HG03575 (cell line): ENCODE measurements at regions not wholly inside any gene's neighbourhood (a gene's known extent, or its start where the extent isn't known, plus 50 kb on each side); places are given as distances from the start of the nearest gene placed in this dataset.

ENCODE experiments used
- ATAC-seq: cut with Tn5 transposase; IDR thresholded peaks from one replicate; pipeline ENCODE4 v1.9.1; 2021; ENCODE audit not compliant: unreplicated experiment, insufficient number of reproducible peaks, low FRiP score; ENCODE audit errors: extremely low read depth

DNA sequence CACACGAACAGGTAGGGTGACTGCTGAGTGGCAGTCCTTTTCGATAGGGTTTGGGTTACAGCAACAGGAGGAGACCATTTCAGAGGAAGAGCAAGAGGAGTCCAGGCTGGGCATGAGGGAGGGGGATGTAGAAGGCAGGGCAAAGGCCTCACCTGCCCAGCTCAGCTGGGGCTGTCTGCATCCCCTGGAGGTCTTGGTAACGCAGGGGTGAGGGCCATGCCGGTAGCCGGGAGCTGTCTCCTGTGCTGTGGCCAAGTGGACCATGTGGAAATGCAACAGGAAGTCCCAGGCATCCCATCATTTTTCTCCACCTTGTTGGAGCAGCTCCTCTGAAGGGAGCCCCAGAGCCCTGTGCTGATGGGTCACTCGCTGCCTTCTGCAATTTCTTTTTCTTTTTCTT is 105.4 kb upstream of the C1orf174 start:
- no peak for ATAC-seq

- ATAC-seq: no peak
These were observed 106.8 kb upstream of the C1orf174 start for GRCh38 chr1:4006676-4007374.

GRCh38 chr1:4010284-4010683 is 110.2 kb upstream of the C1orf174 start:
- ATAC-seq: no peak

DNA sequence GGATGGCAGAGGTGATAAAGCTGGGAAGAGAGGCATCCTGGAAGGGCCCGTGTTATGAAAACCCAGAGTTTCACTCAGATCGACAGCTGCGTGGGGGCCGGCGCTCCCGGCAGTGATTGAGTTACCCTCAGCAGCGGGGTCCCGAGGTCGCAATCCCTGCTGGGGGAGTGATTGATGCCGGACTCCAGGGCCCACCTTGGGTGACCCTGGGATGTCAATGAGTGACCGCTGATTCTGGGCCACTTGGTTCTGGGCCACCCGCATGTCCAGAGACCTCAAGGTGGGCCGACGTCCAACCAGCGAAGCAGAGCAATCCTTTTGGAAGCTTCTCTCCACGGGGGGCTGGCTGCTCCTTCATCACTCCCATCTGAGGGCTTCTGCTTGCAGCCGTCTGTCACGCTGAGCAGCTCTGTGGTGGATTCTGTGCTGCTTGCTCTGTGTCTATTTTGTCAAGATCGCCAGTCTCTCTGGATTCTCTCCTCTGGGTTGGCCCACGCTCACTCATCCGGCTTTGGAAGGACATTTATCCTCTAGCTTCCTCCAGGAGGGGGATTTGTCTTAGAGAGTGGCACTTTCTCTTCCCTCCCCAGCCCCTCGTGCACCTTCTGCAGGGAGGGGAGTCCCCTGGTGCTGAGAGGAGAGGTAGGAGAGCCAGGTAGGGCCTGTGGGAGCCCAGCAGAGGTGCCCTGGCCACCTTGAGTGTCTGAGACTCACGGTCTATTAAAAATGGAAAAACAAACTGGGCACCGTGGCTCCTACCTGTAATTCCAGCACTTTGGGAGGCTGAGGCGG is 110.9 kb upstream of the C1orf174 start:
- no peak for ATAC-seq

- no peak for ATAC-seq
These were observed 116.5 kb upstream of the C1orf174 start for GRCh38 chr1:4016351-4017130.

DNA sequence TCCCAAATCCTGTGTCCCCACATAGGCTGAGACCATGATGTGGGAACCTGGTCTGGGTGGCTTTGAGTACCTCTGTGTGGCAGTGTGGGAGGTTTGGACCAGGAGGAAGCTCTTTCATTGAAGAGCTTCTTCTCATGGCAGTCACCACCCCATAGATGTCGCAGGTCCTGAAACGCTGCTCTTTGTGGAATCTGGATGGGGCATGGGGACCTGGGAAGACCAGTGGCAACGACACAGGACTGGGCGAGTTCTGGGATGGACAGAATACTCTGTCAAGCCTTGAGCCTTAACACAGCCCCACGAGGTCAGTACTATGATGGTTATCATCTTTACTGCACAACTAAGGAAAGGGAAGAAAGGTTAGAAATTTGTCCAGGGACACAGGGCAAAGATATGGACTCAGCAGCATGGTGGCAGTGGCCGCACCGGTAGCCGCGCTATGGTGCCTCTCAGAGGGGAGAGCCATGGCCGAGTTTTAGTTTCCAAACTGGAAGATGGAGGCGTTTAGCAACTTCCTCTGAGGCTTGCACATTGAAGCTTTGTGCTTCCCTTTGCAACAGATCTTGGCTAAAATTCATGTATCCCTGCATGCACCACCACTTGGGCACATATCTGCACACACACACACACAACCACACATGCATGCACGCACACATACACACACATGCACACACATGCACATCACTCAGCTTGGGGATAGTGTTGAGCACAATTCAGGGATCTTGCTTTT is 117.7 kb upstream of the C1orf174 start:
- no peak for ATAC-seq

- ATAC-seq: no peak
These were observed 118.5 kb upstream of the C1orf174 start for GRCh38 chr1:4018466-4019146.

DNA sequence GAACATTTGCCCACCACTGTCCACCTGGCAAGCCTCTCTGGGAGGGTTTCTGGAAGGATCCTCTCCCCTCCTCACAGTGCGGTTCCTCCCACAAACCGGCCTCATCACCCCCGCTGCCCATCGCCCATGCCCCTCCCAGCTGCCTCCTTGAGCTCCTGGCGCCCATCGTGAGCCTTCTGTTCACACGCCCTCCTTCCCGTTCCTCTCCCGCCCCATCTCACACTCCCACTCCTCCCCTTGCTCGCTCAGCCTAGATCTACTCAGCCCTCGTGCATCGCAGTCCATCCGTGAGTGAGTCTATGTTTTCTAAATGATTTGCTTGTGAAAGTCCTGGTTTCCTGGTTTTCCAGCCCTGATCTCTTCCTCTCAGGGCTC is 119.1 kb upstream of the C1orf174 start:
- ATAC-seq: no peak

DNA sequence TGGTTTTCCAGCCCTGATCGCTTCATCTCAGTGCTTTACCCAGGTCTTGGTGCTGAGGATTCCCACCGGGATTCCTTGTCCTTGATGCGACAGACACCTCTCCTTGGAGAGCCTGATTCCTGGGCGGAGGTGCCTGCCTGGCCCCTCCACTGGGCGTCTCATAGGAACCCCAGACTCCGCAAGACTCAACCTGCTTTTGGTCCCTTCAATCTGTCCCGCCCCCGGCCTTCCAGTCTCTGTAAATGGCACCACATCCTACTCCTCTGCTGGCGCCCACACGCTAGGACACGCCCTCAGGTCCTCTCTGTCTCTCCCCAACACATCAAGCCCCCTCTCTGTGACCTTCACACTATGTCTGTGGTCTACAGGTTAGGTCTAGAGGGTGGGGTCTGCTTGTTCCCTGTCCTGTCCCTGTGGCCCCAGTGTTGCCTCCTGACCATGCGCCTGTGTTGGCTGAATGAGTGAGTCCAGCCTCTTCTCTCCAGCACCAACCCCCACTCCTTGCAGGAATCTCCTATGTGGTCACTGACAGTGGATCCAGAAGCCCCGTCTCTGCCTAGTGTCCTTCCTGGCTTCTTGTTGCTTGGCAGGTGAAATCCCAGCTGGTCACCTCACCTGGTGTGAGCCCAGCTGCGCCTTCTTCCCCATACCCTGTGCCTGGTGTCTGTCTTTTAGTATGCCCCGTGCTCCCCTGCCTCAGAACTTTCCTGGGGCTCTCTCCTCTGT is 119.7 kb upstream of the C1orf174 start:
- no peak for ATAC-seq

- ATAC-seq: no peak
These were observed 120.4 kb upstream of the C1orf174 start for GRCh38 chr1:4020449-4020848.

DNA sequence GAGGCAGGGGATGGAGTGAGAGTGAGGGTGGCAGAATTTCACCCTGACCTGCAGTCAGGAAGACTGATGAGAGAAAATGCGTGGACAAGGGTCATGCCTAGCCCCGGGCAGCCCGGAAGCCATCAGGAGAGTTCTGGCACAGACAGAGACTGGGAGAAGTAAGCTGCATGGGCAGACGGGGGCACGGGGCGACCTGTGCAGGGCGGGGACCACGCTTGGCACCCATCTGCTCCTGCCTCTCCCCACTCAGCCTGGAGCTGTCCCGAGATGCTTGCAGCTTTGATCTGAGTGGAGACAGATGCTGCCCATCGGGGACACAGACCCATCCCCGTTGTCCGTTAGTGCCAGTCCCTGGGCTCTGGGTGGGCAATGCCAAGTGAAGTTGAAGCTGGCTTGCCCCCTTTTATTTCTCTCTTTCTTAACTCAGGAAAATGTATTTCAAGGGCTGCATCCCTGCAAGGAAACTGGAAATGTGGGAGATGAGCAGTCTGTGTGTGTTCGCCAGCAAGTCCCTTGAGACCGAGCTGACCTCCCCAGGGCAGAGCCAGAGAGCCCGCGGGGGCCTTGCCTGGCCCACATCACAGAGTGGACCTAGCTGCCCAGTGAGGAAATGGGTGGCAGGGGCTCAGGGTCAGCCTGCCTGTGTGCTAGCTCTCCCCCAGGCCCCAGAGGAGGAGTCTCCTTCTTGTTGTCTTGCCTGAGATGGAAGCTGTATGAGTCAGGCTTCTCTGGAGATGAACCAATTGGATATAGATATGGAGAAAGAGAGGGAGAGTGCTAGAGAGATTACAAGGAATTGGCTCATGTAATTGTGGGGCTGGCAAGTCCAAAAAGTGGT is 121.3 kb upstream of the C1orf174 start:
- ATAC-seq: no peak

GRCh38 chr1:4021974-4022268 is 121.8 kb upstream of the C1orf174 start:
- no peak for ATAC-seq

DNA sequence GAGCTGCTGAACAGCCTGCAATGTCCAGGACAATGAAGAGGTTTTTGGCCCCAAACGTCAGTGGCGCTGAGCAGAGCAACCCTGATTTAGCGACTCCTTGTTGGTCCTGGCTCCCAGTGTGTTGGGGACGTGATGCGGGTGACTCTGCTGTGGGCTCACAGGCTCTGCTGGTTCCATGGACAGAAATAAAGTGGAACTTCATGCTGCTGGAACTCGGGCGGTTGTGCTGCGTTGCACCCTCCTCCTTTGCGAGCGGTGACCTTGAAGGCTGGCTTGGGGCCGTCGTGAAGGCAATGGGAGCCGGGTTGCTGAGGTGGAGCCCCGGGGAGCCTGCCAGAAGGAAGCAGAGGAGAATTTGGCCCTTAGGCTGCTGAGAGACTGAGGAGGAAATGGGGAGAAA is 122.6 kb upstream of the C1orf174 start:
- ATAC-seq: no peak

DNA sequence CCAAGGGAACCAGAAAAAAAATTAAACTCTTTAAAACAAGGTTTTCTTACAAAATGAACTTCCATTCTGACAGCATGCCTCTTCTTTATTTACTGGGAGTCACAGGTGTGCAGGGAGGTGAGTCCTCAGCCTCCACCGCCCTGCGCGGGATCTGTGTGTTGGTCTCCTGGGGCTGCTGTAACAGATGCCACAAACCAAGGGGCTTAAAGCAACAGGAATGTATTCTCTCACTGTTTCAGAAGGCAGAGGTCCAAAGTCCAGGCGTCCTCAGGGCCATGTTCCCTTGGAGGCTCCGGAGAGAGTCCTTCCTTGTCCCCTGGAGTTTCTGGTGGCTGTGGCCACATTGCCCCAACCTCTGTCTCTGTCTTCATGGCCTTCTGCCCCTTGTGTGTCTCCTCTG is 123.6 kb upstream of the C1orf174 start:
- no peak for ATAC-seq

- no peak for ATAC-seq
These were observed 124.7 kb upstream of the C1orf174 start for GRCh38 chr1:4024811-4025210.

- ATAC-seq: no peak
These were observed 125.7 kb upstream of the C1orf174 start for GRCh38 chr1:4025752-4026151.

GRCh38 chr1:4027008-4027407 is 126.9 kb upstream of the C1orf174 start:
- ATAC-seq: no peak
